Keratinocyte (primary cell): ENCODE measurements at regions not wholly inside any gene's neighbourhood (a gene's known extent, or its start where the extent isn't known, plus 50 kb on each side); places are given as distances from the start of the nearest gene placed in this dataset.

Experiments used
- DNase-seq: peaks from one replicate; pipeline ENCODE4 v3.0.0-alpha.2; 2011; ENCODE audit warnings: low read depth, missing footprints, low spot score
- FAIRE-seq: peaks from 2 replicates; lab custom pipeline; 2011; peaks lifted over from hg19 to GRCh38; lab: Jason Lieb, UNC
- H2AFZ ChIP-seq: 2 replicates; pipeline ENCODE4 v1.6.0; 2012; ENCODE audit warnings: low read length, control low read depth, inconsistent platforms; ENCODE audit not compliant: control insufficient read depth
- H3K27ac ChIP-seq: 2 replicates; pipeline ENCODE4 v1.5.1; 2011; ENCODE audit warnings: low read length; ENCODE audit not compliant: control insufficient read depth, insufficient read depth
- H3K27me3 ChIP-seq: 3 replicates; pipeline ENCODE4 v1.6.0; 2011; ENCODE audit warnings: low read length; ENCODE audit not compliant: control insufficient read depth, insufficient read depth; ENCODE audit errors: extremely low read depth
- H3K36me3 ChIP-seq, 2 experiments: 2 replicates in 1 of 2; 3 replicates in 1 of 2; pipeline ENCODE4 v1.5.1; 2011; ENCODE audit warnings: low read length in 2 of 2, mild to moderate bottlenecking in 1 of 2; ENCODE audit not compliant: control insufficient read depth in 2 of 2, insufficient read depth in 2 of 2; ENCODE audit errors: extremely low read depth in 1 of 2
- H3K4me1 ChIP-seq: 3 replicates; pipeline ENCODE4 v1.5.1; 2011; ENCODE audit warnings: low read length; ENCODE audit not compliant: control insufficient read depth, insufficient read depth; ENCODE audit errors: extremely low read depth
- H3K4me2 ChIP-seq: 3 replicates; pipeline ENCODE4 v1.6.0; 2011; ENCODE audit warnings: low read depth, low read length; ENCODE audit not compliant: control insufficient read depth, insufficient read depth; ENCODE audit errors: extremely low read depth
- H3K4me3 ChIP-seq, 3 experiments: fragments of 200-600 bp in 1 of 3; sonication (generic) in 1 of 3; 2 replicates in 2 of 3; 3 replicates in 1 of 3; pipeline ENCODE4 v1.5.1; 2011 to 2016; ENCODE audit warnings: low read length in 3 of 3, mild to moderate bottlenecking in 3 of 3, control low read depth in 2 of 3, inconsistent platforms in 1 of 3, low read depth in 1 of 3, mixed read lengths in 1 of 3, mixed run types in 1 of 3, moderate library complexity in 1 of 3; ENCODE audit not compliant: control insufficient read depth in 2 of 3, insufficient read depth in 2 of 3; ENCODE audit errors: extremely low read depth in 1 of 3
- H3K79me2 ChIP-seq: 2 replicates; pipeline ENCODE4 v1.6.0; 2012; ENCODE audit warnings: low read length; ENCODE audit not compliant: control insufficient read depth, insufficient read depth
- H3K9ac ChIP-seq: 3 replicates; pipeline ENCODE4 v1.6.0; 2011; ENCODE audit warnings: low read length; ENCODE audit not compliant: control insufficient read depth, insufficient read depth; ENCODE audit errors: extremely low read depth
- H3K9me1 ChIP-seq: 3 replicates; pipeline ENCODE4 v1.6.0; 2011; ENCODE audit warnings: low read length; ENCODE audit not compliant: control insufficient read depth, insufficient read depth; ENCODE audit errors: extremely low read depth
- H3K9me3 ChIP-seq: 2 replicates; pipeline ENCODE4 v1.5.1; 2012; ENCODE audit warnings: low read depth, low read length; ENCODE audit not compliant: control insufficient read depth
- H4K20me1 ChIP-seq: 3 replicates; pipeline ENCODE4 v1.6.0; 2011; ENCODE audit warnings: low read length; ENCODE audit not compliant: control insufficient read depth, insufficient read depth; ENCODE audit errors: extremely low read depth
- CTCF ChIP-seq, 3 experiments: IDR thresholded peaks in 1 of 3; conservative IDR thresholded peaks in 1 of 3; optimal IDR thresholded peaks in 1 of 3; 2 replicates in 2 of 3; 3 replicates in 1 of 3; pipeline versions ENCODE3 to v1.5.1; 2011; ENCODE audit warnings: low read length in 3 of 3, mild to moderate bottlenecking in 3 of 3, moderate library complexity in 2 of 3, control low read depth in 1 of 3, inconsistent platforms in 1 of 3; ENCODE audit not compliant: insufficient read depth in 2 of 3; ENCODE audit errors: extremely low read depth in 1 of 3
- EZH2 ChIP-seq: IDR thresholded peaks from one replicate; pipeline ENCODE4 v1.6.1; 2012; ENCODE audit warnings: inconsistent platforms, mild to moderate bottlenecking, low read length, moderate library complexity
- dilution Hi-C: fragments of 300-500 bp; cut with MboI; formaldehyde crosslinking; loops from one replicate; pipeline ENCODE4 v1.7.0; 2020; ENCODE audit warnings: low sequenced_read_pairs; ENCODE audit not compliant: extremely low pct_ligation_motif_present

GRCh38 chr10:85100495-85100894, 772.1 kb downstream of the CCSER2 start:
- TF ChIP-seq CTCF (optimal IDR thresholded peaks at IDR 0.05 in 1 of 3, IDR thresholded peaks at IDR 0.05 in 1 of 3, conservative IDR thresholded peaks at IDR 0.05 in 1 of 3; ENCODE audit: extremely low read depth in 1 of 3, insufficient read depth in 2 of 3, low read length in 3 of 3) (no peak), EZH2 (no peak)
- peak; percentile 9 for FAIRE-seq
- dilution Hi-C loops = no loop called here

DNA sequence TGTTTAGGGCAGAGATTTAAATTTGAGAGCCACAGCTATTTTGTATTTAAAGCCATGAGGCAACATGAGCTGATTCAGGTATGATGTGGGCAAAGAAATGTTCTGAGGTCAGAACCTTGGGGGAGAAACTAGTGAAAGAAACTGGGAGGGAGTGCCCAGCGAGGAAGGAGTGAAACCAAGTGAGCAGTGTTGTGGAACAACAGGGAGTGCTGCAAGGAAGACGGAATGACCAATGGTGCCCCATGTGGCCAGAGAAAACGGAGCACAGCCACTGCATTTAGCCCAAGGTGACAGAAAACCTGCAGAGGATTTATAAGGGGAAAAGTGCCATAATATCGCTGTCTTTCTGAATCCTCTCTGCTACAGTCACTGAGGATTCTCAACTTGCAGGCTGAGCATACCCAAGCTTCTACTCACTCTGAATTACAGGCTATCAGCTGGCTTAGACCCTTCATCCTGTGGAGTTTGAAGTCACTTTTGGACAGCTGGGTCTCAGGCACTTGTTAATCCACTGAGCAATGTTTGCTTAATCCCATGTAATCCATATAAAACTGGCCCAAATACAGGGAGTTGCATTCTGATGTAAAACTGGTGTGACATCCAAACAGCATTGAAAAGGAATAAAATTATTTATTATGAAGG, 777.3 kb downstream of the CCSER2 start:
- dilution Hi-C loops = no loop called here
- FAIRE-seq (no peak), DNase-seq (no peak)
- no peaks in the 10 kb centered on the region for H4K20me1 ChIP-seq
- H3K79me2 ChIP-seq = no peaks in the 10 kb centered on the region
- H2AFZ ChIP-seq = no peak overlapping the region
- H3K9me3 ChIP-seq = no peaks in the 10 kb centered on the region
- H3K9me1 ChIP-seq = no peaks in the 10 kb centered on the region
- H3K36me3 ChIP-seq = no peaks in the 10 kb centered on the region
- TF ChIP-seq CTCF (optimal IDR thresholded peaks at IDR 0.05 in 1 of 3, IDR thresholded peaks at IDR 0.05 in 1 of 3, conservative IDR thresholded peaks at IDR 0.05 in 1 of 3; ENCODE audit: extremely low read depth in 1 of 3, insufficient read depth in 2 of 3, low read length in 3 of 3) = no peak
- no peak for TF ChIP-seq EZH2
- no peak overlapping the region for H3K27ac ChIP-seq
- no peak overlapping the region for H3K4me2 ChIP-seq
- H3K27me3 ChIP-seq = no peaks in the 10 kb centered on the region
- H3K4me1 ChIP-seq = no peaks in the 10 kb centered on the region
- H3K4me3 ChIP-seq = no peak overlapping the region
- H3K9ac ChIP-seq = no peak overlapping the region

More at GRCh38 chr10:85100495-85100894, 772.1 kb downstream of the CCSER2 start:
- no peaks in the 10 kb centered on the region for H3K79me2 ChIP-seq
- H3K36me3 ChIP-seq = no peaks in the 10 kb centered on the region
- DNase-seq = no peak
- H3K9me3 ChIP-seq = no peaks in the 10 kb centered on the region
- no peaks in the 10 kb centered on the region for H3K27me3 ChIP-seq
- peaks cover 5% of the 10 kb centered on the region for H3K4me1 ChIP-seq
- H3K4me3 ChIP-seq = no peak overlapping the region
- H3K27ac ChIP-seq = no peak overlapping the region
- H3K9me1 ChIP-seq = no peaks in the 10 kb centered on the region
- H3K9ac ChIP-seq = no peak overlapping the region
- H3K4me2 ChIP-seq = no peak overlapping the region
- no peaks in the 10 kb centered on the region for H4K20me1 ChIP-seq
- no peak overlapping the region for H2AFZ ChIP-seq
